GM12878 (cell line): ENCODE measurements at regions not wholly inside any gene's neighbourhood (a gene's known extent, or its start where the extent isn't known, plus 50 kb on each side); places are given as distances from the start of the nearest gene placed in this dataset.

Experiments
- ATAC-seq: fragments of 200-7000 bp; cut with Tn5 transposase; 3 replicates; pipeline ENCODE4 v1.9.1; 2020; ENCODE audit warnings: mild to moderate bottlenecking, moderate library complexity
- BruUV-seq: library from RNA; stranded (reverse); fragments of 400-500 nt; replicated peaks from 2 replicates; lab custom pipeline; 2021; lab: Mats Ljungman, UMichigan
- CTCF ChIA-PET: fragments of 300-600 bp; sonication (Branson Sonifier 250); formaldehyde crosslinking; extraction: SDS; loops from one replicate; lab custom pipeline; 2021; ENCODE audit warnings: inconsistent platforms; lab: Yijun Ruan, JAX
- POLR2A ChIA-PET: fragments of 350-600 bp; formaldehyde crosslinking; extraction: SDS; loops from one replicate; lab custom pipeline; 2021; ENCODE audit warnings: inconsistent platforms; lab: Charles Lee
- RAD21 ChIA-PET: fragments of 300-600 bp; sonication (Branson Sonifier 250); formaldehyde crosslinking; loops from one replicate; lab custom pipeline; 2023; ENCODE audit warnings: antibody characterized with exemption; ENCODE audit not compliant: unreplicated experiment; lab: Charles Lee
- SMC1A ChIA-PET: fragments of 300-600 bp; sonication (Branson Sonifier 250); formaldehyde crosslinking; loops from one replicate; lab custom pipeline; 2023; ENCODE audit not compliant: unreplicated experiment, uncharacterized antibody; lab: Charles Lee
- DNase-seq: peaks from one replicate; pipeline ENCODE4 v3.0.0-alpha.2; 2011; ENCODE audit warnings: low read depth, low spot score
- FAIRE-seq: peaks from 3 replicates; lab custom pipeline; 2011; peaks lifted over from hg19 to GRCh38; lab: Jason Lieb, UNC
- H2AFZ ChIP-seq: 2 replicates; pipeline ENCODE4 v1.6.0; 2011; ENCODE audit warnings: low read depth, low read length, control low read depth; ENCODE audit not compliant: control insufficient read depth
- H3K27ac ChIP-seq: 2 replicates; pipeline ENCODE4 v1.5.1; 2011; ENCODE audit warnings: control low read depth; ENCODE audit not compliant: control insufficient read depth, insufficient read depth
- H3K27me3 ChIP-seq, 2 experiments: replicated peaks in 1 of 2; 2 replicates each; pipeline versions ENCODE4 v1.6.0 to v1.6.1; 2011; ENCODE audit warnings: low read length in 1 of 2; ENCODE audit not compliant: control insufficient read depth in 2 of 2, insufficient read depth in 2 of 2
- H3K36me3 ChIP-seq, 2 experiments: 2 replicates each; pipeline ENCODE4 v1.5.1; 2011; ENCODE audit warnings: low read length in 1 of 2; ENCODE audit not compliant: control insufficient read depth in 2 of 2, insufficient read depth in 2 of 2
- H3K4me1 ChIP-seq: 2 replicates; pipeline ENCODE4 v1.6.1; 2011; ENCODE audit warnings: mild to moderate bottlenecking, low read length, moderate library complexity, mixed read lengths; ENCODE audit not compliant: control insufficient read depth, insufficient read depth
- H3K4me2 ChIP-seq: 2 replicates; pipeline ENCODE4 v1.6.0; 2011; ENCODE audit warnings: control low read depth; ENCODE audit not compliant: control insufficient read depth, insufficient read depth
- H3K4me3 ChIP-seq: fragments of 200-600 bp; sonication (generic); 2 replicates; pipeline ENCODE4 v1.5.1; 2016
- H3K79me2 ChIP-seq: 2 replicates; pipeline ENCODE4 v1.6.0; 2011; ENCODE audit warnings: low read length; ENCODE audit not compliant: control insufficient read depth, insufficient read depth
- H3K9ac ChIP-seq: 2 replicates; pipeline ENCODE4 v1.8.0; 2011; ENCODE audit warnings: low read length, control low read depth, mixed read lengths; ENCODE audit not compliant: control insufficient read depth, insufficient read depth
- H3K9me3 ChIP-seq: replicated peaks from 3 replicates; pipeline ENCODE4 v1.5.1; 2011; ENCODE audit warnings: mild to moderate bottlenecking, low read length; ENCODE audit not compliant: control insufficient read depth, insufficient read depth
- H4K20me1 ChIP-seq: 2 replicates; pipeline ENCODE4 v1.6.0; 2011; ENCODE audit not compliant: control insufficient read depth, insufficient read depth
- BHLHE40 ChIP-seq, 2 experiments: fragments of 450-650 bp in 1 of 2; IDR thresholded peaks; 2 replicates each; pipeline ENCODE4 v1.6.1; 2011 to 2017; ENCODE audit warnings: low read depth in 2 of 2, borderline replicate concordance in 1 of 2, improper control_type of control experiment in 1 of 2, low read length in 1 of 2, mild to moderate bottlenecking in 1 of 2
- CBFB ChIP-seq: IDR thresholded peaks from 2 replicates; pipeline ENCODE4 v1.6.1; 2016; ENCODE audit warnings: antibody characterized with exemption, low read depth
- CEBPZ ChIP-seq: fragments of 150-350 bp; IDR thresholded peaks from 2 replicates; pipeline ENCODE4 v1.6.1; 2016; ENCODE audit warnings: low read depth, low read length
- CTCF ChIP-seq, 3 experiments: IDR thresholded peaks in 2 of 3; conservative IDR thresholded peaks in 1 of 3; 2 replicates each; pipeline ENCODE4 v1.5.1; 2011; ENCODE audit warnings: low read depth in 3 of 3, low read length in 3 of 3, mild to moderate bottlenecking in 3 of 3, control low read depth in 2 of 3, moderate library complexity in 2 of 3, inconsistent platforms in 1 of 3, mixed read lengths in 1 of 3; ENCODE audit not compliant: control insufficient read depth in 2 of 3, insufficient read depth in 1 of 3; ENCODE audit errors: extremely low read depth in 1 of 3
- EED ChIP-seq: sonication (generic); IDR thresholded peaks from 2 replicates; pipeline ENCODE4 v1.6.1; 2016; ENCODE audit warnings: antibody characterized with exemption, low read depth
- JUNB ChIP-seq: IDR thresholded peaks from 2 replicates; pipeline ENCODE4 v1.6.1; 2016; ENCODE audit warnings: antibody characterized with exemption, mild to moderate bottlenecking
- POLR2AphosphoS2 ChIP-seq: IDR thresholded peaks from 2 replicates; pipeline ENCODE4 v1.6.1; 2011; ENCODE audit warnings: low read depth, mild to moderate bottlenecking, low read length, improper control_type of control experiment, moderate library complexity
- SMAD5 ChIP-seq: IDR thresholded peaks from 2 replicates; pipeline ENCODE4 v1.6.1; 2016; ENCODE audit warnings: antibody characterized with exemption, low read depth
- ZBED1 ChIP-seq: IDR thresholded peaks from 2 replicates; pipeline ENCODE4 v1.6.1; 2016; ENCODE audit warnings: borderline replicate concordance
- ZNF274 ChIP-seq: IDR thresholded peaks from one replicate; pipeline ENCODE4 v1.8.0; 2011; ENCODE audit not compliant: insufficient read length, insufficient read depth
- ZNF622 ChIP-seq: fragments of 450-650 bp; IDR thresholded peaks from 2 replicates; pipeline ENCODE4 v1.6.1; 2017; ENCODE audit warnings: mild to moderate bottlenecking, inconsistent platforms
- ZZZ3 ChIP-seq: IDR thresholded peaks from 2 replicates; pipeline ENCODE4 v1.6.1; 2011; ENCODE audit warnings: low read depth; ENCODE audit not compliant: control insufficient read depth, insufficient read length
- WGBS: methylation state at CpG from one replicate; pipeline ENCODE4 v1.1.6; 2016; ENCODE audit warnings: low lambda C conversion rate; ENCODE audit not compliant: insufficient replicate concordance, insufficient coverage; ENCODE audit errors: missing lambda C conversion rate; 5-methylcytosine and 5-hydroxymethylcytosine counted together
- in situ Hi-C: fragments of 300-500 bp; cut with MboI; formaldehyde crosslinking; loops from 9 replicates; pipeline ENCODE4 v1.14.3; 2018; ENCODE audit warnings: mixed read lengths
- intact Hi-C: fragments of 100-400 bp; cut with micrococcal nuclease; formaldehyde crosslinking; loops from one replicate; pipeline ENCODE4 v1.14.2; 2022; ENCODE audit not compliant: unreplicated experiment

GRCh38 chr6:163773646-163774045 is 359.1 kb downstream of the QKI start:
- H3K4me3 ChIP-seq = no peak overlapping the region
- no peaks in the 10 kb centered on the region for H3K79me2 ChIP-seq
- ChIA-PET RAD21 (no interaction called here), SMC1A (interaction anchor here (1.9 kb wide), 1 partner anchor 8 kb away, joined by 4 read pairs; no protein-coding TSS in a partner anchor), CTCF (no interaction called here), POLR2A (no interaction called here)
- H3K9me3 ChIP-seq = no peaks in the 10 kb centered on the region
- H3K36me3 ChIP-seq = no peaks in the 10 kb centered on the region
- in situ Hi-C loops (no loop called here), intact Hi-C loops (no loop called here)
- ATAC-seq (no peak), FAIRE-seq (no peak), DNase-seq (no peak)
- H3K9ac ChIP-seq = no peak overlapping the region
- no peaks in the 10 kb centered on the region for H3K27me3 ChIP-seq
- H4K20me1 ChIP-seq = no peaks in the 10 kb centered on the region
- WGBS = 62% methylated on average over 4 of the region's 4 CpGs
- H3K4me2 ChIP-seq = no peak overlapping the region
- H2AFZ ChIP-seq = no peak overlapping the region
- TF ChIP-seq CBFB (no peak), POLR2AphosphoS2 (no peak), ZZZ3 (no peak), CEBPZ (no peak), ZBED1 (no peak), CTCF (IDR thresholded peaks at IDR 0.05 in 2 of 3, conservative IDR thresholded peaks at IDR 0.05 in 1 of 3; ENCODE audit: control insufficient read depth in 2 of 3, extremely low read depth in 1 of 3, insufficient read depth in 1 of 3, low read depth in 3 of 3, low read length in 3 of 3) (no peak), SMAD5 (no peak), ZNF274 (no peak), EED (no peak), ZNF622 (no peak), BHLHE40 (IDR thresholded peaks at IDR 0.05; ENCODE audit: borderline replicate concordance in 1 of 2, low read depth in 2 of 2, low read length in 1 of 2) (no peak), JUNB (no peak)
- no peaks in the 10 kb centered on the region for H3K4me1 ChIP-seq
- no TSS peak for BruUV-seq
- no peak overlapping the region for H3K27ac ChIP-seq
